Activated B cell treated with CpG ODN at 0.5 μM for 24 hours (primary cell): ENCODE measurements at regions not wholly inside any gene's neighbourhood (a gene's known extent, or its start where the extent isn't known, plus 50 kb on each side); places are given as distances from the start of the nearest gene placed in this dataset.

Source experiments
- ATAC-seq: fragments of 200-7000 bp; cut with Tn5 transposase; one replicate; pipeline ENCODE4 v1.10.0; 2021; ENCODE audit warnings: low read depth, mild to moderate bottlenecking, moderate library complexity
- CTCF ChIA-PET: fragments of 350-600 bp; sonication (Branson Sonifier 250); formaldehyde crosslinking; loops from one replicate; lab custom pipeline; 2021; ENCODE audit warnings: antibody characterized with exemption; lab: Charles Lee
- POLR2A ChIA-PET: fragments of 350-600 bp; sonication (Branson Sonifier 250); formaldehyde crosslinking; loops from one replicate; lab custom pipeline; 2021; ENCODE audit warnings: antibody characterized with exemption; lab: Charles Lee
- DNase-seq: peaks from one replicate; pipeline ENCODE4 v3.0.0; 2022
- H3K27ac Mint-ChIP-seq: one replicate; pipeline ENCODE4 v1.8.0; 2020; ENCODE audit warnings: mixed read lengths
- H3K27me3 Mint-ChIP-seq: one replicate; pipeline ENCODE4 v1.8.0; 2021; ENCODE audit warnings: mixed read lengths
- H3K36me3 Mint-ChIP-seq: one replicate; pipeline ENCODE4 v1.8.0; 2021; ENCODE audit warnings: low read depth, mixed read lengths
- H3K4me1 Mint-ChIP-seq: one replicate; pipeline ENCODE4 v1.8.0; 2021; ENCODE audit warnings: mixed read lengths
- H3K4me3 Mint-ChIP-seq: one replicate; pipeline ENCODE4 v1.8.0; 2020; ENCODE audit warnings: mild to moderate bottlenecking, mixed read lengths
- H3K9me3 Mint-ChIP-seq: one replicate; pipeline ENCODE4 v1.8.0; 2020; ENCODE audit warnings: mixed read lengths
- intact Hi-C: fragments of 100-400 bp; cut with micrococcal nuclease; formaldehyde crosslinking; loops from one replicate; pipeline ENCODE4 v1.15.1; 2024
- TF ChIP-seq, protein P1 (sequence below): fragments of 200-600 bp; IDR thresholded peaks from one replicate; pipeline ENCODE4 v1.8.0; 2022; ENCODE audit warnings: antibody characterized with exemption, mild to moderate bottlenecking

- intact Hi-C loops: no loop called here
- Mint-ChIP-seq H3K4me3 (no peak overlapping the region), H3K36me3 (no peaks in the 10 kb centered on the region), H3K27ac (no peak overlapping the region), H3K27me3 (no peaks in the 10 kb centered on the region), H3K4me1 (no peaks in the 10 kb centered on the region), H3K9me3 (peaks cover 3% of the 10 kb centered on the region)
- TF ChIP-seq, protein P1, sequence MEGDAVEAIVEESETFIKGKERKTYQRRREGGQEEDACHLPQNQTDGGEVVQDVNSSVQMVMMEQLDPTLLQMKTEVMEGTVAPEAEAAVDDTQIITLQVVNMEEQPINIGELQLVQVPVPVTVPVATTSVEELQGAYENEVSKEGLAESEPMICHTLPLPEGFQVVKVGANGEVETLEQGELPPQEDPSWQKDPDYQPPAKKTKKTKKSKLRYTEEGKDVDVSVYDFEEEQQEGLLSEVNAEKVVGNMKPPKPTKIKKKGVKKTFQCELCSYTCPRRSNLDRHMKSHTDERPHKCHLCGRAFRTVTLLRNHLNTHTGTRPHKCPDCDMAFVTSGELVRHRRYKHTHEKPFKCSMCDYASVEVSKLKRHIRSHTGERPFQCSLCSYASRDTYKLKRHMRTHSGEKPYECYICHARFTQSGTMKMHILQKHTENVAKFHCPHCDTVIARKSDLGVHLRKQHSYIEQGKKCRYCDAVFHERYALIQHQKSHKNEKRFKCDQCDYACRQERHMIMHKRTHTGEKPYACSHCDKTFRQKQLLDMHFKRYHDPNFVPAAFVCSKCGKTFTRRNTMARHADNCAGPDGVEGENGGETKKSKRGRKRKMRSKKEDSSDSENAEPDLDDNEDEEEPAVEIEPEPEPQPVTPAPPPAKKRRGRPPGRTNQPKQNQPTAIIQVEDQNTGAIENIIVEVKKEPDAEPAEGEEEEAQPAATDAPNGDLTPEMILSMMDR: no peak
- CTCF ChIA-PET: no interaction called here
- no peak for ATAC-seq
- DNase-seq: no peak
- POLR2A ChIA-PET: no interaction called here
These were observed 143.3 kb upstream of the GMDS start for GRCh38 chr6:2388554-2389324.

DNA sequence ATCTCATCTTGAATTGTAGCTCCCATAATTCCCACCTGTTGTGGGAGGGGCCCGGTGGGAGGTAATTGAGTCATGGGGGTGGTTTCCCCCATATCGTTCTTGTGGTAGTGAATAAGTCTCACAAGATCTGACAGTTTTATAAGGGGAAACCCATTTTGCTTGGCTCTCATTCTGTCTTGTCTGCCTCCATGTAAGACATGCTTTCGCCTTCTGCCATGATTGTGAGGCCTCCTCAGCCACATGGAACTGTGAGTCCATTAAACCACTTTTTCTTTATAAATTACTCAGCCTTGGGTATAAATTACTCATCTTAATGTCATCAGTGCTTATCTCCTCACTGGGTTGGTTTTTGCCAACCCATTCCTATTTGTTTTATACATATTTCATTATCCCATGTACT is 142.0 kb upstream of the GMDS start:
- no peak overlapping the region for H3K4me3 Mint-ChIP-seq
- POLR2A ChIA-PET: no interaction called here
- H3K36me3 Mint-ChIP-seq: no peaks in the 10 kb centered on the region
- no peak overlapping the region for H3K27ac Mint-ChIP-seq
- H3K27me3 Mint-ChIP-seq: no peaks in the 10 kb centered on the region
- no peak for ATAC-seq
- DNase-seq: no peak
- intact Hi-C loops: no loop called here
- peaks cover 3% of the 10 kb centered on the region for H3K9me3 Mint-ChIP-seq
- TF ChIP-seq, protein P1: no peak
- no peaks in the 10 kb centered on the region for H3K4me1 Mint-ChIP-seq
- CTCF ChIA-PET: no interaction called here

- Mint-ChIP-seq H3K36me3 (no peaks in the 10 kb centered on the region), H3K4me3 (no peak overlapping the region), H3K27me3 (no peaks in the 10 kb centered on the region), H3K9me3 (peaks cover 3% of the 10 kb centered on the region), H3K4me1 (no peaks in the 10 kb centered on the region), H3K27ac (no peak overlapping the region)
- TF ChIP-seq, protein P1: no peak
- ATAC-seq (no peak), DNase-seq (no peak)
- ChIA-PET CTCF (no interaction called here), POLR2A (interaction anchor here (0.7 kb wide), 1 partner anchor 11 kb away, joined by 3 read pairs; no protein-coding TSS in a partner anchor)
- intact Hi-C loops: no loop called here
These were observed 140.1 kb upstream of the GMDS start for GRCh38 chr6:2385471-2385983.

DNA sequence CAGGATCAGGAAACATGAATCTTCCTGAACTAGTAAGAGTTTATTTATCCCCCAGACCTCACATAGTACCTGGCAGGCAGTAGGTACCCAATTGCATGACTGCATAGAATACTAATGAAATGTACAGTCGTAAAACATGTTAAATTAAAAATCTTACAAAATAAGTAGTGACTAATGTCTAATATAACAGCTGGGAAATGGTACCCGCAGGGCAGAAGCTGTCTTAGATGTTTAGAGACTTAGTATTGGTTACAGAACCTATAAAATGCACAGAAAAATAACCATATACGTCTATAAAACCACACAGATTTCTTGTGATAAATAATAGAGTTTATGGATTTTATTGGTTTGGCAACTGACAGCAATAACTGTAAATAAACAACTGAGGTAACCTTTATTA is 139.1 kb upstream of the GMDS start:
- Mint-ChIP-seq H3K9me3 (peaks cover 3% of the 10 kb centered on the region), H3K27me3 (no peaks in the 10 kb centered on the region), H3K4me1 (no peaks in the 10 kb centered on the region), H3K4me3 (no peak overlapping the region), H3K36me3 (no peaks in the 10 kb centered on the region), H3K27ac (no peak overlapping the region)
- ChIA-PET POLR2A (no interaction called here), CTCF (no interaction called here)
- intact Hi-C loops: no loop called here
- ATAC-seq: no peak
- no peak for DNase-seq
- TF ChIP-seq, protein P1: no peak

DNA sequence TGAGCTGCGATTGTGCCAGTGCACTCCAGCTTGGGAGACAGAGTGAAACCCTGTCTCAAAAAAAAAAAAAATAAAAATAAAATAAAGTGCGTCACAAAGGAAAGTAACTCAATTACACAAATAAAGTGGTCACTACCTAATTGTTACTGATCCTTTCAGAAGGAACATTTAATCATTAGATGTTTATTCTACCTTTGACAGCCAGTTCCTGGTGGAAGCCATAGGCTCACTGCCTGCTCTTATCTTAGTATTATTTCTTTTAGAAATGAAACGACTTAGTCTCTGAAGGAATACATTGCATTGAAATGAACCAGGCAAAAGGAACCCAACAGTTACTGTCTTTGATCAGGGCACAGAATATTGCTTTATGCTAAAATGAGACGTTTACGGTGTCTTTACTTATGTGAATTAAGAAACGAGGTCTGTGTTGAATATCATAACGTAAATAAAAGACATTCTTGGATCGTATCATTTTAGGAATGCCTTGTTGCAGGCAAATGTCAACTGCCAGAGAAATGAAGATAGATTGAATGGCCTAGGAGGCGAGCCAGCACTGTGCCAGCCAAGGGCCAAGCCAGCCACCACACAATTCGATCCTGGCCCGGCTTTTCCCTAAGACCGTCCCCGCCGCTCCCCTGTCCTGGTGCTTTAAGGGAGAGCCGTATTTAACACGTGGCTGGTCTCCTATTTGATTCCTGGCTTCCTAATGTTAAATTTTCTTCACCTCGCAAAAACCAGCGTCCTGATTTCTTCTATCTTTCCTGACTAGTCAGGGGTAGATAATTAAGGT is 136.7 kb upstream of the GMDS start:
- DNase-seq (no peak), ATAC-seq (no peak)
- intact Hi-C loops: no loop called here
- Mint-ChIP-seq H3K9me3 (peaks cover 3% of the 10 kb centered on the region), H3K27me3 (no peaks in the 10 kb centered on the region), H3K36me3 (no peaks in the 10 kb centered on the region), H3K4me3 (no peak overlapping the region), H3K4me1 (peaks cover 5% of the 10 kb centered on the region), H3K27ac (no peak overlapping the region)
- ChIA-PET CTCF (no interaction called here), POLR2A (interaction anchor here (0.7 kb wide), 1 partner anchor 323 kb away, joined by 3 read pairs; no protein-coding TSS in a partner anchor)
- TF ChIP-seq, protein P1: no peak
